ENCODE measurements at regions not wholly inside any gene's neighbourhood (a gene's known extent, or its start where the extent isn't known, plus 50 kb on each side); places are given as distances from the start of the nearest gene placed in this dataset.
A peak's percentile ranks its signal among the peaks of the same experiment; 100 is the strongest.
"Not testable (repeated sequence)": the region's sequence is repeated elsewhere in the genome, so short reads cannot be mapped to it uniquely, and the experiment has no call there.

DNA sequence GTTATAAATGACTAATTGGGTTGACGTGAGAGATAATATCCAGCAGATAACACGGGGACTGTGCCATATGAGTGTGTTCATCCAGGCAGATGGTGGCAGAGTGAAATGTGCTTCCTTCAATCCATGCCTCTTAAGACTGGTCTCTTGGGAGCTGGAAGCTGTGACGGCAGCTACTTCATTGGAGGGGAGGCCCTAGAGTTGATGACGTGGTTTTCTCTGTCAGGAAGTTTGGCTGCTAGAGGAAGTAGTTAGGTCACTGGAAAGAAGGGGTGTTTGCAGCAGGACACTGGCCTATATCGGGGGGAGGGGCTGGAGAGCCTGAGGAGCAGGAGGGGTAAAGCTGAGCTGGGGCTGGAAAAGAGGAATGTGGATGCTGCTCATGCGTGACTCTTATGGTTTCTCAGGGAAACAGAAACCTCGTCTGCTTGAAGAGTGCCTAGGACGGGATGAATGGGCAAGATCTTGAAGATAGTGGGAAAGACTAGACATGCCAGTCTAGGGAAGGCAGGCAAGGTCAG, 3051.6 kb downstream of the RPIA start:
- H3K4me3 ChIP-seq (ENCODE audit: low read length); H3K36me3 ChIP-seq (ENCODE audit: insufficient read depth, low read length); H3K27me3 ChIP-seq (ENCODE audit: insufficient read depth, low read length); H3K9ac ChIP-seq (ENCODE audit: low read depth, low read length); H3K4me1 ChIP-seq (ENCODE audit: insufficient read depth, low read length); H3K27ac ChIP-seq (ENCODE audit: low read depth, low read length); H3K9me3 ChIP-seq (ENCODE audit: insufficient read depth, low read depth, low read length): not testable (repeated sequence)
- 83% methylated on average over 8 of the region's 8 CpGs for WGBS

DNA sequence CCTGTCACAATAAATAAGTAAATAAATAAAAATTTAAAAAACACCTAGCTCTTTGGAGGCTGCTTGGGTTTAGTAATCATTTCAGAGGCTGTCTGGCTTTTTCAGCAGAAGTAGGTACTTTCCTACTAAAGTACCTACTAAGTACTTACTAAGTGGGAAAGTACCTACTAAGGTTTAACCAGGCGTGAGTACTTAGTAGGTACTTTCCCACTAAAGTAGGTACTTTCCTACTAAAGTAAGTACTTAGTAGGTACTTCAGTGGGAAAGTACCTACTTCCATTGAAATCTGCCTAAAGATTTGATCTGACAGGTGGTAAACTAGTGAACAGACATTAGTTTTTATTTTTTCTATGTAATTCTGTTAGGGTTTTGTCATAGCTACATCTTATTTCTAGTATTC, 3052.4 kb downstream of the RPIA start:
- not testable (repeated sequence) for H3K9me3 ChIP-seq (ENCODE audit: insufficient read depth, low read depth, low read length); H3K27me3 ChIP-seq (ENCODE audit: insufficient read depth, low read length); H3K9ac ChIP-seq (ENCODE audit: low read depth, low read length); H3K4me1 ChIP-seq (ENCODE audit: insufficient read depth, low read length); H3K36me3 ChIP-seq (ENCODE audit: insufficient read depth, low read length); H3K27ac ChIP-seq (ENCODE audit: low read depth, low read length); H3K4me3 ChIP-seq (ENCODE audit: low read length)
- WGBS, result no CpG with 5 or more reads among the region's 1 CpG

DNA sequence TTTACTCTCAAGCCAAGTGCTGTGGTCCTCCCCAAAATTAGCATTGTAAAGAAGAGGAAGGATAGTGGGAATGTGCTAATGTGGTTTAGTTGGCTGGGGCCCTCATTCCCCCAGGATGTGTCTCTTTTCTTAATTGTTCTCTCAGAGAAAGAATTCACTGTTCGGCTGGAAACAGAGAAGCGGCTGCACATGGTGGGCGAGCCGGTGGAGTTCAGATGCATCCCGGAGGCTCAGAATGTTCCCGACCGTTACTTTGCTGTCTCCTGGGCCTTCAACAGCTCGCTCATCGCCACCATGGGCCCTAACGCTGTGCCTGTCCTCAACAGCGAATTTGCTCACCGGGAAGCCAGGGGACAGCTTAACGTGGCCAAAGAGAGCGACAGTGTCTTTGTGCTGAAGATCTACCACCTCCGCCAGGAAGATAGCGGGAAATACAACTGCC, 3053.2 kb downstream of the RPIA start:
- WGBS, result 8% methylated on average over 10 of the region's 16 CpGs
- H3K27me3 ChIP-seq (ENCODE audit: insufficient read depth, low read length); H3K36me3 ChIP-seq (ENCODE audit: insufficient read depth, low read length); H3K4me1 ChIP-seq (ENCODE audit: insufficient read depth, low read length); H3K9me3 ChIP-seq (ENCODE audit: insufficient read depth, low read depth, low read length): not testable (repeated sequence)
- Histone ChIP-seq H3K9ac (ENCODE audit: low read depth, low read length) (peak overlapping the region; percentile 54), H3K27ac (ENCODE audit: low read depth, low read length) (peak overlapping the region; percentile 70; the same call in 1 of the 2 replicates), H3K4me3 (ENCODE audit: low read length) (peak overlapping the region; percentile 50)

DNA sequence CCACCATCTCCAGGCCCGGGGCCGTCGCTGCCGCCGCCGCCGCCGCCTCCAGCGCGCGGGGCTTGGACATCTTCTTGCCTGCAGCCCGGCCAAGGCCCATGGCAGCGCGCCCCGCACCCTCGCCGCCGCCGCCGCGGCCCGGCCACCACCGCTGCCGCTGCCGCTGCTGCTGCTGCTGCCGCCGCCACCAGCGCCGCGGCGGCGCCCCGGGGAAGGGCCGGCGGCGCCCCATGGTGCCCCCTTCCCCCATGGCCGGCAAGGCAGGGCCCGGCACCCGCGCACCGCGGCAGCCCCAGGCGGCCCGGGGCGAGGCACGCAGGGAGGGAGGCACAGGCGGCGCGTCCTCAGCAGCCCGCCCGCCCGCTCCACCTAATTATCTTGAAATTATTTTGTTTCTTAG, 3057.4 kb downstream of the RPIA start:
- H3K36me3 ChIP-seq (ENCODE audit: insufficient read depth, low read length), result no peaks in the 10 kb centered on the region
- H3K4me1 ChIP-seq (ENCODE audit: insufficient read depth, low read length), result no peaks in the 10 kb centered on the region
- 60% methylated on average over 52 of the region's 52 CpGs for WGBS
- no peak overlapping the region for H3K9ac ChIP-seq (ENCODE audit: low read depth, low read length)
- no peaks in the 10 kb centered on the region; the same call in 1 of the 2 replicates for H3K27me3 ChIP-seq (ENCODE audit: insufficient read depth, low read length)
- H3K27ac ChIP-seq (ENCODE audit: low read depth, low read length), result no peak overlapping the region
- no peaks in the 10 kb centered on the region for H3K9me3 ChIP-seq (ENCODE audit: insufficient read depth, low read depth, low read length)
- H3K4me3 ChIP-seq (ENCODE audit: low read length), result peak overlapping the region; percentile 29; the same call in 1 of the 2 replicates

DNA sequence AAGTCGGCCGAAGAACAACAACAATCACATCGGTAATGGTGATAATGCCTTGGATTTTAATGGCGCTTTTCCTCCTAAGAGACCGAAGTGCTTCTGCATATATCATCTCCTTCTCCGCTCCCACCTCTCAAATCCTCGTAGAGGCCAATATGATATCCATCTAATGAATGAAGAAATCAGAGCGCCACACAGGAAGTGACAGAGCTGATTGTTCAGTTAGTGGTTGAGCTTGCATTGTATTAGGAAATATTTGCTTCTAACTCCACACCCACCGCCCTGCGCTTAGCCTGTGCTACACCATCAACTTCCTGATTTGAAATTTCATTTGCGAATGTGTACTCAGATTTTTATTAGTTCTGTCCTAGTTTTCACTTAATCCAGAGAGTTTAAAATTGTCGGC, 3058.2 kb downstream of the RPIA start:
- not testable (repeated sequence) for H3K27ac ChIP-seq (ENCODE audit: low read depth, low read length); H3K36me3 ChIP-seq (ENCODE audit: insufficient read depth, low read length); H3K4me3 ChIP-seq (ENCODE audit: low read length); H3K4me1 ChIP-seq (ENCODE audit: insufficient read depth, low read length); H3K9me3 ChIP-seq (ENCODE audit: insufficient read depth, low read depth, low read length); H3K9ac ChIP-seq (ENCODE audit: low read depth, low read length); H3K27me3 ChIP-seq (ENCODE audit: insufficient read depth, low read length)
- 94% methylated on average over 2 of the region's 12 CpGs for WGBS

DNA sequence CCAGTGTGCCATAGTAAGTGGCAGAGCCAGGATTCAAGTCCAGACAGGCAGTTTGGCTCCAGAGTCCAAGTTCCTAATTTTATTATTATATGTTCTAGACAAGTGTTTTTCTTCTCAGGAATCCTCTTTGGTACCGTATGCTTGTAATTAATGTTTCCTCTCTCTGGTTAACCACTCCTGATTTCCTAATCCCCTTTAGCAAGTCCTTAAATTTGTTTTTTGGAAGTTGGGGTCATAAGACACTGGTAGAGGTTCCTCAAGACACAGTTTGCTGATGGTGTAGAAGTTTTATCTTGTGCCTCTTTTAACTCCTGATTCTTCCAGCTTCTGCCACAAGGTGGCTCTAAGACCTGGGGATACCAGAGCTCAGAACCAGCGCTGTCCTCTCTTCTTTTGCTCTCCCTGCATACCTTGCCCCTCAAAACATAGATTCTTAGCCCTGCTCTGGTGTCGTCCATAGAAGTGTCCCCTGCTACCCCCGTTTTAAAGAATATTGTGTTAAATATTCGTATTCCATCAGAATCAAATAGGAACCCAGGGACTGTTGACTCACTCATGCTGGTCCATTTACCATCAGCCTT, 3068.0 kb downstream of the RPIA start:
- WGBS, result 46% methylated on average over 2 of the region's 5 CpGs
- H3K36me3 ChIP-seq (ENCODE audit: insufficient read depth, low read length); H3K4me3 ChIP-seq (ENCODE audit: low read length); H3K27me3 ChIP-seq (ENCODE audit: insufficient read depth, low read length); H3K27ac ChIP-seq (ENCODE audit: low read depth, low read length); H3K4me1 ChIP-seq (ENCODE audit: insufficient read depth, low read length); H3K9ac ChIP-seq (ENCODE audit: low read depth, low read length); H3K9me3 ChIP-seq (ENCODE audit: insufficient read depth, low read depth, low read length): not testable (repeated sequence)

DNA sequence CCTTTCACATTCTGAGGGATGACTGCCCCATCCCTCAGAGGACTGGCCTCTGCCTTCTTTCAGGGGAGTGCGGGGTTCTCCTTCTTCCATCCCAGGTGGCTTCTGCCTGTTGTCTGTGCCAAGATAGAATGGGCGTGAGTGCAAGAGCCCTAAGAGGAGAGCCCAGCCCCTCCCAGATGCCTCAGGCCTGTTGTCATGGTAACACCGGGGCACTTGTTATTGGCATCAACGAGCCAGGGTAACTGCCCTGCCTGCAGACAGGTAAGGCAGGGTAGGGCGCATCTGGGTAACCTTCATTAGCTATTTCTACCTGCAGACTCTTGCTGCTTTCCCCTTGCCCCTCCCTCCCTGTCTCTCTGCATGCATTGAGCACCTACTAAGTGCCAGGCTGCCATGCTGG, 3069.2 kb downstream of the RPIA start:
- H3K36me3 ChIP-seq (ENCODE audit: insufficient read depth, low read length); H3K9ac ChIP-seq (ENCODE audit: low read depth, low read length); H3K9me3 ChIP-seq (ENCODE audit: insufficient read depth, low read depth, low read length); H3K4me1 ChIP-seq (ENCODE audit: insufficient read depth, low read length); H3K27me3 ChIP-seq (ENCODE audit: insufficient read depth, low read length); H3K27ac ChIP-seq (ENCODE audit: low read depth, low read length); H3K4me3 ChIP-seq (ENCODE audit: low read length): not testable (repeated sequence)
- WGBS, result 94% methylated on average over 5 of the region's 5 CpGs

DNA sequence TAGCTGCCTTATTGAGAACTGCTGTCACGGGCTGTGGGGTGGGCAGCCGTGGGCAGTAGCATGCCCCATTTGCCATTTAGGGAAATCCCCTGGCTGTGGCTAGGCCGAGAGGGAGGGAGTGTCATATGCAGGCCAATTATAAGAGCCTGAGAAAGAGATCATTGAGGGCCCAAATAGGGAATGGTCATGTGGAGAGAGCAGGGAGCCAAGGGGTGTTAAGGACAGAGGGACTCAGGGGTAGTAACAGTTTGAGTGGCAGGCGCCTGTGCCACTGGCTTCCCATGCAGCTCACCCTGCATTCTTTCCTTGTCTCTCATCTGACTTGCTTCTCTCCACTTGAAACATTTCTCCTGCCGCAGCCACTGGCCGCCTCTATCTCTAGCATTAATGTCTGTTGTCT, 3070.8 kb downstream of the RPIA start:
- not testable (repeated sequence) for H3K9me3 ChIP-seq (ENCODE audit: insufficient read depth, low read depth, low read length); H3K4me3 ChIP-seq (ENCODE audit: low read length); H3K36me3 ChIP-seq (ENCODE audit: insufficient read depth, low read length); H3K9ac ChIP-seq (ENCODE audit: low read depth, low read length); H3K27ac ChIP-seq (ENCODE audit: low read depth, low read length); H3K4me1 ChIP-seq (ENCODE audit: insufficient read depth, low read length); H3K27me3 ChIP-seq (ENCODE audit: insufficient read depth, low read length)
- WGBS, result 100% methylated on average over 2 of the region's 6 CpGs

DNA sequence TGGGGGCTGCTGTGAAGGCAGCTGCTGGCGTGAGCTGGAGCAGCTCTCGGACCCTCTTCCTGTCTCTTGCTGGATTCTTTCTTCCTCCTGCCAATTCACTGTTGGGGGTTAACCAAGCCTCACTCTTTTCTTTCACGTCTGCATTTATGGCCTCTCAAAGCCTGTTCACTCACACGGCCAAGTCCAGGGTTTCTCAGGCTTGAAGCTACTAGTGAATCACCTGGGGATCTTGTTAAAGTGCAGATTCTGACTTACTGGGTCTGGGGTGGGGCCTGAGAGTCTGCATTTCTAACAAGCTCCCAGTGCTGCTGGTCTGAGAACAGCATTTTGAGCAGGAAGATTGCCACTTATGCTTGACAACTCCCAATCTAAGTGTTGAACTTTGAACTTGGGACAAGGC, 3072.2 kb downstream of the RPIA start:
- H3K36me3 ChIP-seq (ENCODE audit: insufficient read depth, low read length); H3K4me1 ChIP-seq (ENCODE audit: insufficient read depth, low read length); H3K4me3 ChIP-seq (ENCODE audit: low read length); H3K9ac ChIP-seq (ENCODE audit: low read depth, low read length); H3K27ac ChIP-seq (ENCODE audit: low read depth, low read length); H3K9me3 ChIP-seq (ENCODE audit: insufficient read depth, low read depth, low read length); H3K27me3 ChIP-seq (ENCODE audit: insufficient read depth, low read length): not testable (repeated sequence)
- WGBS, result 74% methylated on average over 4 of the region's 4 CpGs

DNA sequence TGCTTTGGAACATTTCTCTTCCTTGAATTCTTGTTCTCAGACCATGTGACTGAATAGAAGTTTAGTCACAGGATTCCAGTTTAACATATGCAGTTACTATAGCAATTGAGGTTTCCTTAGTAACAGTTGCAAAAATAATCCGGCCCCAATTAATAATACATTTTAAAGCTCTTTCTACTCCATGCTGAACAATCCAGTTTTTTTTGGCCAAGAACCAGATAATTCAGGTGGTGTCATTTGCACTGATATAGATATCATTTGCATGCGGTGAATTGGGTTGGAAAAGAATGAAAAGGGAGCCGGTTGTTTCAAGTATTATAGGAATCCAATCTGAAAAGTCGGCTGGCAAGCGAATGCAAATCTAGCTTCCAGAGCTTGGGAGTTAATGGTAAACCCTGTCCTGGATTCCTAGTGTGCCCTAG, 3073.1 kb downstream of the RPIA start:
- not testable (repeated sequence) for H3K36me3 ChIP-seq (ENCODE audit: insufficient read depth, low read length); H3K4me3 ChIP-seq (ENCODE audit: low read length); H3K9me3 ChIP-seq (ENCODE audit: insufficient read depth, low read depth, low read length); H3K4me1 ChIP-seq (ENCODE audit: insufficient read depth, low read length); H3K27me3 ChIP-seq (ENCODE audit: insufficient read depth, low read length); H3K27ac ChIP-seq (ENCODE audit: low read depth, low read length); H3K9ac ChIP-seq (ENCODE audit: low read depth, low read length)
- 67% methylated on average over 5 of the region's 5 CpGs for WGBS

DNA sequence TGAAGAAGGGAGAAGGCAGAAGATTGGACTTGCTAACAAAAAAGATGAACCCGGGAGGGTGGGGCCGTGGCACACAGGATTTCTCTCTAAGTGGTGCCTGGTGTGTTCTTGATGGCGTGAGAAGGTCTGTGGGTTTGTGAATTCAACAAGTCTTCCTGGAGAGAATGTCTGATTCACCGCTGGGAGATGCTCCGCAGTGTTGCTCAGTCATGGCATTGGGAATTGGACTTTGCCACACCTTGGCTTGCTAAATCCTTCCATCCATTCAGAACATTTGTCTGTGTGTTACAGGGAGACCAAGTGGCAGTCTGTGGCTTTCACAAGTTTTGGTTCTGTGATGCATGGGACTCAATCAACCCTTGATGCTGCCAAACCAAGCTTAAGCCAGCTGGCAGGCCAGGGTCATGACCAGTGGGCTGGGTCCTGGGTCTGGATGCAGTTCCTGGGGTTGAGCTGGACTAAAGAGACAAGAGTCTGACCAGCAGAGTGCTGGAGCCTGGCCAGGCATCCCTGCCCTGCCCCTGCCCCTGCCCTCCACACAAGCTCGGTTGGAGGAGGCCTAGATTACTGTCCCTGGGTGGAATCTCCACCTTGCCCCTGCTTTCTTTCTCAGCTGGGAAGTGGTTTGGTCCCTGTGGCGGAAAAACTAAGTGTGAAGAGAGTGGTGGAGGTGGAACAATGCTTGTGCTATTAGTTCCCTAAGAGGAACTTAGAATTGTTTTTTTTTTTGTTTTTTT, 3073.7 kb downstream of the RPIA start:
- H3K4me3 ChIP-seq (ENCODE audit: low read length); H3K27me3 ChIP-seq (ENCODE audit: insufficient read depth, low read length); H3K9me3 ChIP-seq (ENCODE audit: insufficient read depth, low read depth, low read length); H3K36me3 ChIP-seq (ENCODE audit: insufficient read depth, low read length); H3K9ac ChIP-seq (ENCODE audit: low read depth, low read length); H3K27ac ChIP-seq (ENCODE audit: low read depth, low read length); H3K4me1 ChIP-seq (ENCODE audit: insufficient read depth, low read length): not testable (repeated sequence)
- WGBS, result 94% methylated on average over 1 of the region's 7 CpGs
